KBM-7 (cell line): ENCODE measurements at regions not wholly inside any gene's neighbourhood (a gene's known extent, or its start where the extent isn't known, plus 50 kb on each side); places are given as distances from the start of the nearest gene placed in this dataset.

Experiments used
- DNase-seq: peaks from one replicate; pipeline ENCODE4 v3.0.0-alpha.2; 2015
- in situ Hi-C: fragments of 300-500 bp; cut with MboI; formaldehyde crosslinking; loops from 2 replicates; pipeline ENCODE4 v1.14.3; 2020; ENCODE audit warnings: low sequenced_read_pairs, low pct_unique_long_range_greater_than_20kb, mixed read lengths

DNA sequence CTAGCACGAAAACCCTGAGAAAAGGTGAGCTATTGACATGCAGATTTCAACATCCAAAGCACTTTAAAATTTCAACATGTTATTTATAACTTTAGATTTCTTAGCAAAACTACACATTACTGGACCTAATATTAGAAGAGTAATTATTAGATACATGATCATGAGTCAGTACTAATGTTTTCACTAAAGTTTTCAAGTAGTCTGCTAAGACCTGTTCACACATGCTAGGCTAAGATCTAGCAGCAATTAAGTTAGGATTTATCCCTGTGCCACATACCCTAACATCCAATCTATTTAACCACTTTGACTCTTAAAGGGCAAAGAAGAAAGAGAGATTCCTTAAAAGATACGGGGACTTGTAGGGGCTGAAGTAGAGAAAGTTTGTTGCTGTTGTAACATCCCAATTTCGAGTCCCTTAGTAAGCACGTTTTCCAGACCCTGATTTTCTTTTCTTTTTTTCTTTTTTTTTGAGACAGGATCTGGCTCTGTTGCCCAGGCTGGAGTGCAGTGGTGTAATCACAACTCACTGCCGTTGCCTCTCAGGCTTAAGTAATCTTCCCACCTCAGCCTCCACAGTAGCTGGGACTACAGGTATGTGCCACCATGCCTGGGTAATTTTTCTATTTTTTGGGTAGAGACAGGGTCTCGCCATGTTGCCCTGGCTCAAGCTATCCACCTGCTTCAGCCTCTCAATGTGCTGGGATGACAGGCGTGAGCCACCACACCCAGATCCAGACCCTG, 102.5 kb upstream of the ATF7IP start:
- no peak for DNase-seq
- in situ Hi-C loops = no loop called here

DNA sequence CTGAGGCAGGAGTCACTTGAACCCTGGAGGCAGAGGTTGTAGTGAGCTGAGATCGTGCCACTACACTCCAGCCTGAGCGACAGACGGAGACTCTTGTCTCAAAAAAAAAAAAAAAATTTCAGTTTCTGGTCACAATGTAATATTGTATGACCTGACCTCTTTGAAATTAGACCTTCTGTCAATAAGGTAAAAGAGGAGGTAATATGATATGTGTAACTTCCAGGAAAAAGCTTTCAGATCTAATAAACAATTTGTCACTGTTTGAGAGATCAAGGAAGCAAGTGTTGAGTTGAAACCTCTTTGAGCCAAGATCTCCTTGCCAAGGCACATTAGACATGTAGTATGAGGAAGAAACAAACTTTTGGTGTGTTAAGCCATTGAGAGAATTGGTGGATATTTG, 101.7 kb upstream of the ATF7IP start:
- in situ Hi-C loops = no loop called here
- no peak for DNase-seq

DNA sequence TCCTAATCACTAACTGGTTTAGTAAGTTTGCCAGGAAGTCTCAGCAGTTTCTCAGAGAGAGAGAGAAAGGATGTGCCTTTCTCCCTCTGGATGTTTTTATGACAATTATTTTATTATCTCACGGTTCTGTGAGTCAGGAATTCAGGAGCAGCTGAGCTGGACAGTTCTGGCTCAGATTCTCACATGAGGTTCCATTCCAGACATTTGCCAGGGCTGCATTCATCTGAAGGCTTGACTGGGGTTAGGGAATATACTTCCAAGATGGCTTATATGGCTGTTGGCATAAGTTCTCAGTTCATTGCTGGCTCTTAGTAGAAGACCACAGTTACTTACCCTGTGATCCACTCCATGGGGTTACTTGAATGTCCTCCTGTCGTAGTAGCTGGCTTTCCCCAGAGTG, 101.2 kb upstream of the ATF7IP start:
- in situ Hi-C loops = no loop called here
- DNase-seq = no peak

DNA sequence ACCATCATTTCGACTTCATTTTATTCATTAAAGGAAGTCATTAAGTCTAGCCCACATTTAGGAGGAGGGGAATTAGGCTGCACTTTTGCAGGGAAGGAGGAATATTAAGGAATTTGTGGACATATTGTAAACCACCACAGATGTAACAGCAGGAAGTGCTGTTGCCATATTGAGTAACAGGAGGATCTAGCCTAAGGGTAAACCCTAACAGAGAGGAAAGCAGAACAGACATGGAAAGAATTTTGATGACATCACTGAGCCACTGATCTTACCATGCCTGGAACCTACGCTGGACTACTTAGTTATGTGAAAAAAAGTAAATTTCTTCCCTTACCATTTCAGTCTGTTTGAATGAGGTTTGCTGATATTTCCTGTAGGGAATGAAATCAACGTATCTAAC, 100.7 kb upstream of the ATF7IP start:
- in situ Hi-C loops = no loop called here
- peak; percentile 59 for DNase-seq

DNA sequence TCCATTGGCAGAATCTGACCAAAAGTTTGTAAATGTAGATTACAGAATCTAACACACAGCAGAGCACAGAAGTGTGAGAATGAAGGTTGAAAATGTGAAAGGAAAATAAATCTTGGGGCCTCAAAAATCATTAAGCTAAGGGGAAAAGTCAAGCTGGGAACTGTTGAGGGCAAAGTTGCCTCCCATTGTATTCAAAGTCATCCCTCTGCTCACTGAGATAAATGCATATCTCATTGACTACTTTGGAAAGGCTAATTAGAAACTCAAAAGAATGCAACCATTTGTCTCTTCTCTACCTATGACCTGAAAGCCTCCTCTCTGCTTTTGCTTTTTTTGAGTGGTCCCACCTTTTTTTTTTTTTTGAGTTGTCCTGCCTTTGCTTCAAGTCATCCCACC, 97.4 kb upstream of the ATF7IP start:
- DNase-seq = no peak
- in situ Hi-C loops = no loop called here

DNA sequence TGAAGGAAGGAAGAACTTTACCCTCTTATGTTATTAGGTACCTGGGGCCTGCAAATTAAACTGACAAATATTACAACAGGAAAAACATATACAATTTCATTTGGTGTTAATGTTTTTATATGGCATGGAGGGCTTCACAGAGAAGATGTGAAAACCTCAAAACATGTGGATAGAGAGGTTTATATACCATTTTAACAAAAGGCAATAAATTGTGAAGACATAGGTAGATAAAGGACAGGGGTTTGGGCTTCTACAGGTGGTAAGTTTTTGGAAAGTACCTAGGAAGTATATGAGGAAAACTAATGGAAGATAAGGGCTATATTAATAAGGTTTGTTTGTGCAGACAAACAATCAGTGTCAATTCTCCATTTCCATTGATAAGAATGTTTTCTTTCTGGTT, 95.1 kb upstream of the ATF7IP start:
- DNase-seq = no peak
- in situ Hi-C loops = no loop called here

DNA sequence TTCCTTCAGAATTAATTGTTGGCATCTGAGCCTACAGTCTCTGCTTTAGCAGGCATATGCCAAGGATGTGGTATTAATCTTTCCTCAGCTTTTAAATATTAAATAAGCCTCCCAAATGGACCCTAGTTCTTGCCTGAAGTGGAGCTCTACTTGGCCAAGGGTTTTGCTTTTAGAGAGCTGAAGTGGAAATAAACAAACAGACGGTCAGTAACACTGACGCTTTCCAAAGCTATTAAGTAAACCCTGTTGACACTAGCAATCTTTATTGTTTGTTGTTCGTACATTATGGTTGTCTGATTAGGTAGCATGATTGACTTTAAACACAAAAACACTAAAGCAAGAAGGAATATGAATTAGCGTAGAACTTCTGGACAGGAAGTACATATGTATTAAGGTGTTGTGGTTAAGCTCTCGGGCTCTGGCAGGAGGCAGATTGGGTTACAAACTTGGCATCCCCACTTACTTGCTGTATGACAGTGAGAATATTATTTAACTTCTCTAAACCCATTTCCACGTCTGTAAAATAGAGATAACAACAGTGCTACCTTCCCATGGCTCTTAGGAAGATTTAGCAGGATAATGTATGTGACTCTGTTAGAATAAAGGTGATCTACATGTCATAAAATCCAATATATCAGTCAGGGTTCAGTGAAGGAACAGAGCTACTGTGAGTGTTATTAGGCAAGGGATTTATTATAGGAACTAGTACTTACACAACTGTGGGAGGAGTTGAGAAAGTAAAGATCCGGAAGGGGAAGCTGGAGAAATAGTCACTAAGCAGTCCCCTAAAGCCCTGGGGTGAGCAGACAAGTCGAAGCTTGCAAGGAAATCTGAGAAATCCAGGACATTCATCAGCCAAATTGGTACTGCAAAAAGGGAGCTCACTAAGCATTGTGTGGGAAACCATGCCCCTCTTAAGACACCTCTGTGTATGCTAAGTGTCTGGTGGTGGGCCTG, 92.2 kb upstream of the ATF7IP start:
- in situ Hi-C loops = no loop called here
- peak; percentile 89 for DNase-seq

DNA sequence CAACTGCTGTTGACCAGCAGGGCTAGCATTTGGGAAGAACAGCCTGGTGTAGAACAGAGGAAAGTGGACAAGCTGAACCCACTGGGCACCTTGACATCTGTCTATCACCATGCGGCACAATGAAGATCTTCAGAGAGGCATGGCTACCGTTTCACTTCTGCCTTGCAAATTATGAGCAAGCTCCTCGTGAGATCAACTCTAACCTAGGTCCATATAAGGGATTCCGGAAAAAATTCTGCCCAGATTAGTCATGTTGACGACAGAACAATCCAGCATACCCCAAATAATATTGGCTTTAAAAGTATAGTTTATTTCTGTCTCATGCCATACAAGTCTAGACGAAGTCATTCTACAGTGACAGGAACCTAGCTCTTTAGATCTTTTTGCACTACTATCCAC, 91.6 kb upstream of the ATF7IP start:
- no peak for DNase-seq
- in situ Hi-C loops = no loop called here

DNA sequence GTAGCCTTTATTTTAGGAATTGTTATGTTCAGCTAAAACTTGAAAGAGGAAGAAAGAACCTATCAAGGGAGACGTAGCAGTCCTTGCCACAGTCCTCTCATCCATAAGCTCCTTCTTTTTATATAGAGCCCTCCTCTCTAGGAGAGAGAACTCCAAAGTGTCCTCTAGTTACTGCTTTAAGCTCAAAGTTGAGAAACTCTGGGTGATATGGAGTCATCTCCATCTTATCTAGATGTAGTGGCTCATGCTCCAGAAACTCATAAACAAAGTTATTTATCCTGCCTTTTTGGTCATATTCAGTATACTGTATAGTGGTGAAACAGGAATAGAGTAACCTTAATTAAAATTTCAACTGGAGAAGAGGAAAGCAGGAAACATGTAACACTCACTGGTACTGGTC, 90.4 kb upstream of the ATF7IP start:
- in situ Hi-C loops = no loop called here
- no peak for DNase-seq

DNA sequence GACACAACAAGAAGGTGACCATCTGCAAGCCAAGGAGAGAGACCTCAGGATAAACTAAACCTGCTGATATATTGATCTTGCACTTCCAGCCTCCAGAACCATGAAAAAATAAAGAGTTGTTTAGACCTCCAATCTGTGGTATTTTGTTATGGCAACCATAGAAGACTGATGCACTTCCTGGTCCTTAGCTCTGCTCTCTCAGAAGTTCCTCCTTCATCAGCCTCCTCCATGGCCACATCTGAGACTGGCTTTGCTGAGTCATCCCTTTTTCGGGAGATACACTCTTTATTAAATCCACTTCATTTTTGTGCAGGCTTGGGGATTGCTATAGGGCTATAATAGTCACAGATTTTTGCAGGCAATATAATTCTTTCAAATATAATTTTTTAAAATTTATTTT, 89.6 kb upstream of the ATF7IP start:
- in situ Hi-C loops = no loop called here
- peak; percentile 69 for DNase-seq

DNA sequence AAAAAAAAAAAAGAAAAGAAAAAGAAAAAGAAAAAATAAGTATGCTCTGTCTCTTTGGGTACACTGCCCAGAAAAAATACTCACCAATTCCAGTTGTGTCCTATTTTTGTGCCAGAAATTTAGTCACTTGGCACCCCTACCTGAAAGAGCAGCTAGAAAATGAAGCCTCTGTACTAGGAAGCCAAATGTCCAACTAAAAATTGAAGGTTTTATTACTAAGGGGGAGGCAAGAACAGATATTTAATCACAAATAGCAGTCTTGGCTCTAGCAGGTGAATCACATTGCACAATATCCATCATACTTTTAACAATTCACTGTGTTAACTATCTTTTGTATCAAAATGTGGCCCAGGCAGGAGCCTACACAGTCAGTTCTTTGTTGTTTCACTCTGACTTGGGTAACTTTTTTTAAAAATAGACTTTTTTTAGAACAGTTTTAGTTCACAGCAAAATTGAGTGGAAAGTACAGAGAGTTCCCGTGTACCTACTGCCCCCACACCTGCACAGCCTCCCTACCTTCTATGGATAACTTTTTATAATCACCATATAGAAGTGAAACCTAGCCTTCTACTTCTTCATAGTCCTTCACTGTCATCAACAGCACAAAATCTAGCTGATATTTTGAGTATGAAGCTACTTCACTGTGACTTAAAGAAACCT, 87.1 kb upstream of the ATF7IP start:
- no peak for DNase-seq
- in situ Hi-C loops = no loop called here

DNA sequence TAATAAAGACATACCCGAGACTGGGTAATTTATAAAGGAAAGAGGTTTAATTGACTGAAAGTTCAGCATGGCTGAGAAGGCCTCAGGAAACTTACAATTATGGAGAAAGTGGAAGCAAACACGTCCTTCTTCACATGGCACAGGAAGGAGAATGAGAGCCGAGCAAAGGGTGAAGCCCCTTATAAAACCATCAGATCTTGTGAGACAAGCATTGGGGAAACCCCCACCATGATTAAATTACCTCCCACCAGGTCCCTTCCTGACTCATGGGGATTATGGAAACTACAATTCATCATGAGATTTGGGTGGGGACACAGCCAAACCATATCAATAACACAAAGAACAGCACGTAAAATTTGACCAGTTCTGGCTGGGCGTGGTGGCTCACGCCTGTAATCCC, 85.6 kb upstream of the ATF7IP start:
- DNase-seq = no peak
- in situ Hi-C loops = no loop called here

DNA sequence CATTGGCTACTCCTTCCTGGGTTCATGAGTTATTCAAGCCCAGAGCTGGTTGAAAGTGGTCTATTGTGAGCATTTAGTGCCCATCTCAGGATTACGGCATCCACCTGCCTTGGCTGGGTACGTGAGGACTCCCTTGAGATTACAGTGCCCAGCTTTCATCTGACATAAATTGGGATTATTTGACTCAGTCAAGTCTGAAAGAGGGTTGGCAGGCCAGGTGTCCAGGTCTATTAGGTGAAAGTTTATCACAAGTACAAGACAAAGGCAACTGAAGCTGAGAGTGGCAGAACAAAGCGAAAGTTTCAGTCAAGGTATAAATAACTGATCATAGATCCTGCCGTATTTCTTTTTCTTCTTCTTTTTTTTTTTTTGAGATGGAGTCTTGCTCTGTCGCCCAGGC, 84.6 kb upstream of the ATF7IP start:
- in situ Hi-C loops = no loop called here
- DNase-seq = no peak

DNA sequence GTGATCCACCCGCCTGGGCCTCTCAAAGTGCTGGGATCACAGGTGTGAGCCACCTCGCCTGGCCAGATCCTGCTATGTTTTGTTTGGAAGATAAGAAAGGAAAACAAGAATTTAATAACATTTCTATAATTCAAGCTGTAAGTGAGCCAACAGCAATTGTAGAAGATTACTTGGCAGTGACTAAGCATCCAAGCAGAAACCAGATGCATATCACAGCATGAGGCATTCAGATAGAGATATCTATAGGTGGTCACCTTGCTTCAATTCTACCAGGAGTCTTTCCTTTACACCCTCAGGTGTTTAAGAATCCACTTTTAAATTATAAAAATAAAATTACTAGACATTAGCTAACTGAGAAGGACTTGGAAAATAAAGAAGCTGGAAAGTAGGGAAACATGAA, 83.9 kb upstream of the ATF7IP start:
- DNase-seq = no peak
- in situ Hi-C loops = no loop called here

DNA sequence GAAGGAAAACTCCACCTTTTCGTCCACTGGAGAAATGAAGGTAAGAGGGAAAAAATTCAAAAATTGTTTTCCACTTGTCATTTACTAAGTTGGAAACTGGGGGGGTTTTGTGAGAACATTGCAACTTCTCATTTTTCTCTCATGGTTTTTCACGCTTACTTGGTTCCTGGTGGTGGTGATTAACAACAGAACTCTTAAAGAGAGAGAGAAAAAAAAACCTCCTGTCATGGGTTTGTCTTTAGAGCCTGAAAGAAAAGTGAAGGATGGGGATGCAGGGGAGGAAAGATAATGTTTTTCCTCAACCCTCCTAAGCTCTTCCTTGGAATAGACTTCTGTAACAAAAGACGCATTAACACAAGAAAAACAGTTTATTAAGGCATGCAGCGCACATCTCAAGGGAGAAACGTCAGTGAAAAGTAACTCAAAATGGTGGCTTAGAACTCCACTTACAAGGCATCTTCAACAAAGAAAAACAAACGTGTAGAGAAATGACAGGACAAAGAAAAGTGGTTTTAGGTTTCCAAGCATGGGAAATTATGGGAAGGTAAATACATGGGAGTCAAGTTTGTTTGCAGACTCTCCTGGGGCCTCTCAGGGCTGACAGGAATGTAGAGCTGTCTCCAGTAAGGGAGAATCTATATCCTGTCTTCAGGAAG, 81.9 kb upstream of the ATF7IP start:
- peak; percentile 69 for DNase-seq
- in situ Hi-C loops = no loop called here

DNA sequence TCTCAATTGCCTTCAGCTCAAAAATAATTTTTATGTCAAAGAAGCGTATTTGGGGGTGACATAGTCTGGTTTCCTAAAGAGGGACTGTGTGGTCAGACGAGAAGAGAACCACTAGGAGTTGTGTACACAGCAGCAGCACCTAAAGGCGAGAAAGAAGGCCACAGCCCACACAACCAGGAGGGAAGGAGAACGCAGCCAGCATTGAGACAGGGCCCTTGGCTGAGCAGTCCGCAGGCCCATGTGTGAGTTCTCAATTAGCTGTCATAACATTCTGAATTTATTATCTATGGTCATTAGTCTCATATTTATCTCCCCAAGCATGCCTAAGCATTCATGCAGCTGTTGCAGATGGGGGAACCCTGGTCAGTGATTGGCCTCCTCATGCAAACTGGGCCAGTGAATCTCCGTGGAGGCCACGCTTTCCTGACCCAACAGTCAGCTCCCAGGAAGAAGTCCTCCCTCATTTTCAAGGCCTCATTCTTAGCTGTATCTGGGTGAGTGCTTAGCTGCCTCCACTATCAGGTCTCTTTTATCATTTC, 81.2 kb upstream of the ATF7IP start:
- peak; percentile 32 for DNase-seq
- in situ Hi-C loops = no loop called here

DNA sequence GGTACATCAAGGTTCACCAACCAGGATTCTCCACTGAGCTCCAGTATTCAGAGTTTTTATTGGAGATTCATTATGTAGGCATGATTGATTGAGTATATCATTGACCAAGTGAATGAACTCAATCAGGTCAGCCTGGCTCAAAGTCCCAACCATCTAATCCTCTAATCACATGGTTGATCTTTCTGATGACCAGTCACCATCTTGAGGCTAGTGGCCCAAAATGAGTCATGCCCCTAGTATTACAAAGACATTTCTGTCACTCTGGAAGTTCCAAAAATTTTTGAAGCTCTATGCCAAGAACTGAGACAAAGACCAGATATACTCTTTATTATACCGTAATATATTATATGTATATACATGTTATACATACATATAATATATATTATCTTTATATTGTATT, 75.9 kb upstream of the ATF7IP start:
- in situ Hi-C loops = no loop called here
- DNase-seq = no peak

DNA sequence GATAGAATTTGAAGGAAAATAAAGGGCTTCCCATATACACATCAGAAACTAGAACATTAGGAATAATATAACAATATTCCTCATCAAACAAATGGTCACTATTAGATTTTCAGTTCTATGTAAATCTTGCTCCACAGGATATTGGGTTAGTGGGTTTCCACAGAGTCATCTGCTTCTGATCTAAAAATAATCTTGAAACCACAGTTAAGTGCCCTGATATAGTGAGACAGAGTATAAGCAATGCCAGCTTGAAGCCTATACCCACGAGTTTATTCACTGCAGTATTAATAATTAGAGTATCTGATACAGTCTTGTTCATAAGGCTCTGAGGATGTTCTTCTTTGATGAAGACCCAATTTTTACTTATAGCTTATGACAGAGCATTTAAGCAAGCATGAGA, 74.5 kb upstream of the ATF7IP start:
- in situ Hi-C loops = no loop called here
- no peak for DNase-seq

DNA sequence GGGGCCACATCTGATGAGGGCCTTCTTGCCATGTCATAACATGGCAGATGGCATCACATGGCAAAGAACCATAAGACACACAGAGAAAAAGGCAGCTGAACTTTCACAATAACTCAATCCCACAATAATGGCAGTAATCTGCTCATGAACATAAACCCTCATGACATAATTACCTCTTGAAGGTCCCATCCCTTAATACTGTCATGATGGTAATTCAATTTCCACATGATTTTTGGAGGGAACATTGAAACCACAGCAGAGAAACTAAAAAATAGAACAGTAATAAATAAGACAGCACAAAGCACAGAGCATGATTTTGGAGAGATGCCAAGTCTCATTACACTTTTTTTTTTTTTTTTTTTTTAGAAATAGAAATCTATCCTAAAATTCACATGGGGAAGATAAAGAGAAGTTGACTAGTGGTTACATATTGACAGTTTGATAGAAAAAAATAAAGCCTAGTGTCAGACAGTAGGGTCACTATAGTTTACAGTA, 61.8 kb upstream of the ATF7IP start:
- in situ Hi-C loops = no loop called here
- DNase-seq = peak; percentile 22
